ENCODE measurements at regions not wholly inside any gene's neighbourhood (a gene's known extent, or its start where the extent isn't known, plus 50 kb on each side); places are given as distances from the start of the nearest gene placed in this dataset.
A peak's percentile ranks its signal among the peaks of the same experiment; 100 is the strongest.
"Not testable (repeated sequence)": the region's sequence is repeated elsewhere in the genome, so short reads cannot be mapped to it uniquely, and the experiment has no call there.

DNA sequence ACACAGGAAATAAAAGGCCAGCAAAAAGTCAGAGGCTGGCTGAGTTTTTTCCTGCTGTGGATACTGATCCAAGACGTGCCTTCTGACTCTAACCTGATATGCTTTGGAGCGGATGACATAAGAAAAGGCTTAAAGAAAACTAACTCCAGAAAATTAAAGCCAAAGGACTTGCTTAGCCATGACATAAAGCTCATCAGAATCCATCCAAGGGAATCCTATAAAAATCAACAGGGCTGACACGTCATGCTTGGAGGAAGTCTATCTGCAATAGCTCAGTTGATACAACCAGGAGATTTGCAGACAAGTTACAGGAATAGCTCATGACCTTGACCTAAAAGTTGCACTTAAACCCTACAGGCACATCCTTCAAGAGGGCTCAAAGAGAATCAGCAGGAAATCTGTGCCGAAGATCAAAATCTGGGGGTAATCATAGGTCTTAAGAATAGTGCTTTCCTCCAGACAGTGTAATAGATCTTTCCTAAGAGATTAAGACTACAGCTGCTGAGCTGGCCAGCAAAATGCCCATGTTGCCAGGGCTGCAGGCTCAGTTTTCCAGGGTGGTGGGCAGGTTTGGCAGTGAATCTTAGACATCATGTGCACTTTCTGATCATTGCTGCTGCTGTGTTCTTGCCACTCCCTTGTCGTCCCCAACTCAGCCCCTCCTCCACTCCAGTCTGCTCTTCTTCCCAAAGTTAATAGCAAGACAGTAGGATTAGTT lies 111.5 kb upstream of the SVIL start:
- no peak for DNase-seq

DNA sequence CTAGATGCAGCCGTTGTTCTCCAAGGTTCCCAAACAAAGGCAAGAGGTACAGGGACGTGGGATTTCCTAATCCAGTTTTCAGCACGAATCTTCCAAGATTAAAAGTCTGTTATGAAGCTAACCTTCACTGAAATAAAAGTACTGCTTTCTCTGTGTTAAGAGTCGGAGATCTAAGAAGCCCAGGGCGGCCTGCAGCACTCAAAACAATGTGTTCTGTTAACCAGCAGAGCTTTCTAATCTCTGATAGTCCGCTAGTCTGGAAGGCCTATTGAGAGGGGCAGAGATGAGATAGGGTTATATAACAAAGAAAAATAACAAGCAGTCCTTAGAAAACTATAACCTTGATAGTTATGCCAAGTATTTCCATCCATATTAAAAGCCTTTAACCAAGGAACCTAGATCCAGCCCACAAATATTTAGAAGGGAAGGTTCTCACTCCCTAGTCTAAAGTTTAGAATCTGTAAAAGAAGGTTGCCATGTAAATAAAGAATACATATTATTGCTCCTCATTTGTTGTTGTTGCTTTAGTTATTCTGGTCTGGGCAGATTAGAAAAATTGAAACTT lies 106.3 kb upstream of the SVIL start:
- DNase-seq: no peak

DNA sequence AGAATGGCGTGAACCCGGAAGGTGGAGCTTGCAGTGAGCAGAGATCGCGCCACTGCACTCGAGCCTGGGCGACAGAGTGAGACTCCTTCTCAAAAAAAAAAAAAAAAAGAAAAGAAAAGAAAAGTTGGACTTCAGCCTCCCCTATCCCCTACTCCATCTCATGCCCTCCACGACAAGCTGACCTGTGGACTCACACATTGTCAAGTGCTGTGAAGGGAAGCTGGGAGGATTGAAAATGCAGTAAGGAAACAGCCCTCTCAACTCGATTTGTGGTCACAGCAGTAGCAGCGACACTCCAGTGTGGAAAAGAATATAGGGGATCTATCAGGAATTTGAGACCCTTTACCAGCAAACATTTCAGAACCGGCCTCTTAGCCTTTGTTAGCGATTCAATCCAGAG lies 103.6 kb upstream of the SVIL start:
- no peak for DNase-seq

DNA sequence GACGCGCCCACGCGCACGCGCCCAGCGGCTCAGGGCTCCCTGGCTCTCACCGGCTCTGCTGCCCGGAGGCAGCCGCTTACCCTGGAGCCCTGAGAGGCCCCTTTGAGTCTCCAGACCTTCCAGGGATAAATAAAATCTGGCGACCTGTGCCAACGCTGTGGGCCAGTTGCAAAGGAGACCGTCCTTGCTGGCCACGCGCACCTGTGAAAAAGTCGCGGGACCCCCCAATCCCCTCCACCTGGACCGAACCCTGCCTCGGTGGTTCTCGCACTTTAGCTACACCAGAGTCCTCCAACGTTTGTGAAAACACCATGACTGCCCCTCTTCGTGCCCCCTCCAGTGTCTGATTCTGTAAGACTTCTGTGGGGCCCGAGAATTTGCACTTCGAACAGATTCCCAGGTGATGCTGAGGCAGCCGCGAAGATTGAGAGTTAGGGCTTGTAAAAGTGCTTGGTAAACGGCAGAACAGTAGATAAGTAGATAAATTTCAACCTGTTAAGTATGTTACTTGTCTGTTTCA lies 102.4 kb upstream of the SVIL start:
- DNase-seq: no peak

DNA sequence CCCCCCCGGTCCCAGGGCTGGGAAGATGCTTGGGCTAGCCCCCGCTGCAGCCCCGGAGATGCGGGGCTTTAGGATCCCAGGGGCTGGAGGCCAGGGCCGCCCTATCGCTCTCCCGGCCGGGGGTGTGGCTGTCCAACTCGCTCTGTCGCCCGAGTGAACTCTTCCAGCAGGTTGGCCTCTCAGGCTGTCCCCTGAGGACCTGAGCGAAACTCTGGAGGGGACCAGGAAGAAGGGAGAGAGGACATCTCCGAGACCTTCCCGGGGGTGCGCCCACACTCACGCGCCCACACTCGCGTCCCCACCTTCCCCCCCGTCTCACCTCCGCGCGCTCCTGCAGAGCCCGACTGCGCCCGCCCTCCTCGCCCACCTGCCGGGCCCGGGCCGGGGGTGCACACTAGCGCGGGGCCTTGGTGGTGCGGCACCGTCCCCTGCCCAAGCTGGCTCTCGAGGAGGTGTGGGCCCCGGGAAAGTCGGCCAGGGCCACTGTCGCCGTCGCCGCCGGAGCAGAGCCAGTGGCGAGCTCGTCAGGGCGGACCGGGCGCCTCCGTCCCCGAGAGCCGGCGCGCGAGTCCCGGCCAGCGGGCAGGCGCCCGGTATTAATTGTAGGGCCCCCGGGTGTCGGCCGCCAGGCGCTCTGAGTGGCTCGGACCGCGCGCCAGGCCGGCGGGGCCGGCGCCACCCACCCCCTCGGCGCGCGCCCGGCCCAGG lies 101.7 kb upstream of the SVIL start:
- DNase-seq: peak; percentile 82

DNA sequence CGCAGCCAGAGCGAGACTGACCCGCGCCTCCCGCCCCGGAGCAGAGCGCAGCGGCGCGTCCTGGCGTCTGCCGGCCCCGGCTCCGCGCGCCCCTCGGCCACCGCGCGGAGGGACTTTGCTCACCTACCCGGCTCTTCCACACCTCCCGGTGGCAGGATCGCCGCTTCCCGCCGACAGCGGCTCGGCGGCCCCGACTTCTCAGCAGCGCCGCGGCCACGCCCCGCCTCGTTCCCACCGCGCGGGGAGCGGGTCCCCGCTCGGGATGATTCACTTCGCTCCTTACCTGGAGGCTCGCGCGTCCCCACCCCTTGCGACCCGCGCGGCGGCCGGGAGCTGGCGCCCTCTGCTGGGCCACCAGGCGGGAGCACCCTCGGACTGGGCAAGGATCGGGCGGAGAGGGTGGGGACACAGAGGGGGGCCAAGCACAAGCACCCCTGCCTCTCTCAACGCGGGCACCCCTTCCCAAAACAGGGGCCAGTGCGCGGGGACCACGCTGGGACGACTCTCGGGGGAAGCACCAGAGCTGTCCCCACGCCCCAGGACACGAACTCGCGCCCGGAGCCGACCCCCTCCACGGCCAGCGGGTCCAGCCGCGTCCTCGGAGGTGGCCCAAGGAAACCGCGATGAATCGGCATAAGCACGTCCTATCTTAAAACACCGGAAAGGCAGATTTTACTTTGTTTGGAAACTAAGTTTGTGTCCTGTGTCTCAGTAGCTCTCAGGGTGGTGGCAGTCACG lies 101.0 kb upstream of the SVIL start:
- DNase-seq: peak; percentile 97

DNA sequence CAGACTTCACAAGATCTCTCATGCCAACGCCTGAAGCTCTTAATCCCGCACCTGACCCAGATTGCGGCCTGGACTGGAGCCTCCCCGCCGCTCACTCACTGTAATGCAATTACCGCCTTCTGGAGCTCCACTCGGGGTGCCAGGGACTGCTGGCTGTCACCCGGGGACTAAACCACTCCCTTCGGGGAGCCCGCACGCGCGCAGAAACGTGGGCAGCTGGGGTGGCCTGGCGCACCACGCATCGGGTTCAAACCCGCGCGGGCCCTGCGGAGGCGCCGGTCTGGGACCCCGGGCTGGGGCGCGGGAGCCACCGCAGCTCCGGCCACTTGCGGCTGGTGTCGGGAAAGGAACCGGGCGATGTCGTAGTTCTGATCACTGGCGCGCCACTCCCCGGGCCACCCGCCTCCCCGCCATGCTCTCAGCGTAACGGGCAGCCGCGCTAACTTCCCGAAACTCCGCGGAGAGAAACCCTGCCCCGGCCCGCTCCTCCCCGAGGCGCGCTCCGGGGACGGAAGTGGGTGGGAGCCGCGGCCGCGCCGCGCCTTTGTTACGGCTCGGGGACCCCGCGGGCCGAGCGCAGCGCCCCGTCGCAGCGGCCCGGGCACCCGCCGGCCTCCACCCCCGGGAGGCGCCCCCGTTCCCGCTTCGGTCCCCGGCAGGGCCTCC lies 100.3 kb upstream of the SVIL start:
- peak; percentile 86 for DNase-seq

DNA sequence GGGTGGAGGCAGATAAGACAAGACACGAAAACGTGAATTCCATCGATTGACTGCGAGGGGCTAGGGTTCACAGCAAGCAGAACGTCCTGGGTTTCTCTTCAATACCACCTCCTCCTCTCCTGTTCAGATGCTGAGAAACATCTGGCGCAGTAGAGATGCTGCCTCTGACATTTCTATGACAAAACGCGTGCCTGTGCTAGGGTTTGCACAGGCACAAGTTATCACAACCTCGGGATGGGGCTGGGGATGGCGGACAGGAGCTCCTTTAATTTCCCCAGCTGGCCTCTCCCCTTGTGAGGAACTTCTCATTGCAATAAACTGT lies 99.8 kb upstream of the SVIL start:
- DNase-seq: no peak

DNA sequence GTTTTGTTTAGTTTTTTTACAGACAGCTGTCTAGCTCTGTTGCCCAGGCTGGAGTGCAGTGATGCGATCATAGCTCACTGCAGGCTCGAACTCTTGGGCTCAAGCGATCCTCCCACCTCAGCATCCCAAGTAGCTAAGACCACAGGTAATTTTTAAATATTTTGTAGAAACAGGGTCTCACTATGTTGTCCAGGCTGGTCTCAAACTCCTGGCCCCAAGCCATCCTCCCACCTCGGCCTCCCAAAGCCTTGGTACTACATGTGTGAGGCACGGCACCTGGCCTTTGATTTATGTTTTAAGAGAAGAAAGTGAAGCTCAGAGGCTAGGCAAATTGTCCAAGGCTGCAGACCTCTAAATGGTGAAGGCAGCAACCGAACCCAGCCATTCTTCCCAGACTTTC lies 98.6 kb upstream of the SVIL start:
- no peak for DNase-seq

DNA sequence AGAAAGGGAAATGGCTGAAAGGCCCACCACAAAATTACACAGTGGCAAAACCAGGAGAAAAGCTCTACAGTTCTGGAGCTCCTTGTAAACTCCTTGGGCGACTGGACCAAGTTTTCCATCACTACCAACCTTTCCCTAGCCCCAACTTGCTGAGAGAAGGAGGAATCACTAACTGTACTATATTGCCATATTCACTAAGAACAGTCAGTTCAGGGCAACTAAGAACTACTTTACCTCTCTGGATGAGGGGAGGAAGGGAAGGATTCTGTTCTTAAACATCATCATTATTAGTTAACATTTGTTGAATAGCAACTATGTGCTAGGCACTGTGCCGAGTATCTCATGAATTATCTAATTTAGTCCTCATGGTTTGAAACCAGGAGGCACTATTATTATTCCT lies 98.1 kb upstream of the SVIL start:
- no peak for DNase-seq

DNA sequence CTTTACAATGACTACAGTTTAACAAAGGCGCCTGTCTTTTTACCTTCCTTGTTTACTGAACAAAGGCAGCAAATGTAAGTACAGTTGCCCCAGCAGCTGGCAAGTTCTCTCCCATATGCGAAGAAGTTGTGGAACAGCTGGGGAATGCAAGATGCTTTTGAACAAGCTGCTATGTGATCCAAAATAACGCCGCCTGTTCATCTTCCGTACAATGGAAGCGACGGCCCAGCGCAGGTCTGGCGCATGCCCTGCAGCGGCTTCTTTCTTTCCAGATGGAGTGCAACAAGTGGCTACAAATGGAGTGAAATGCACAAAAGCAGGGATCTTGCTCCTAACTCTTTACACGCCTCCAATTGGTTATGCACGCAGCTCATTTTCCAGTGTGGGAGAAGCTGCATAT lies 97.0 kb upstream of the SVIL start:
- peak; percentile 44 for DNase-seq

DNA sequence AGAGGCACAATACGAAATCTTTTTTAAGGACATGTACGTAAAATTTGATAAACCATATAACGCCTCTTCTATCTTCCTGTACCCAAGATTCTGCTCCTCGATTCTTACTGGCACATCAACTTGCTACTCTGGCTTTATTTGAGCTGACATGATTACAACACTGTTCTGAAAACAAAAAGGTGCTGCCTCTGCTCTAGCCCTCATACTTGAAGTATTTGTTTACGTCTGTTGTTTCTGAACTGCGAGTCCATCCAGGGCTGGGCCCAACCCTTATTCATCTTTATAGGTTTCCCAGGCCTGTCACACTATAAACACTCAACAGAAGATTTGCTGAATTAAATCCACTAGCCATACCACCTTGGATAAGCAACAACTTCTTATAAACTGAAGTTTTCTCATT lies 96.2 kb upstream of the SVIL start:
- no peak for DNase-seq

DNA sequence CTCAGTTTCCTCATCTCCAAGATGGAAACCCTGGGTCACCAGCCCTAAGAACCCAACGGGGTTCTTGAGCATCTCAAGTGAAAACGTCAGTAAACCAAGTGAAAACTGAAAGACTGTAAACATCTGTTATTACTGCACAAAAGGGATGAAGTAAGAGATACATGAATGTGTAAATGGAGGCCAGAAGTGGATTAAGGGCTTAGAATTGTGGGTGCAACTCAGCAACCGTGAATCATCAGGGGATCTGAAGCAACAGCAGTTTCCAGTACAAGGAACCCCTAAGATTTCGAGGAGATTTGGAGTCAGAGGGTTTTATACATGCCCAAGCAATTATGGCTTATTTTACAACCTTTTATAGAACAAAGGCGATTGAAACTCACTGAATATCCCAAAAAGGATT lies 95.7 kb upstream of the SVIL start:
- no peak for DNase-seq

DNA sequence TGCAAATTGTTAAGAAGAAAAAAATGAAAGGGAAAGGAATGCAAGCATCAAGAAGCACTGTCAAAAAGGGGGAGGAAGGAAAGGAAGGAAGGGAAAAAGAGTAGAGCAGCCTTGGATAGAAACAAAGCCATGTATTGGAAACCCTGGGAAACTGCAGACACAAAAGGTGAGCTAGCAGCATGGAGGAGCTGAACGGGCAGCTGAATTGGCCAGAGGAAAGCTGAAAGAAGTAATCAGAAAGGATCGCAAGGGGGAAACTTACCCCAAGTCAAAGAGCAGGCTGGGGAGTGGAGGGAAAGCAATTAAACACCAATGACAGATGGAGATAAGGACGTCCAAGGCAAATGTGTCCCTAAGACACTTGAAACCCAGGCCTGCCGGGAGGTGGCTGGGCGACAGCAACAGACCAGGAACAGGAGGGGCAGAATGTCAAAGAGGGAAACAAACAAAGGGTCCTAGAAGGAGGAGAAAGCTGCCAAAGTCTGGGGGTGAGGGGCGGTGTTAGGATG lies 93.8 kb upstream of the SVIL start:
- DNase-seq: peak; percentile 59

DNA sequence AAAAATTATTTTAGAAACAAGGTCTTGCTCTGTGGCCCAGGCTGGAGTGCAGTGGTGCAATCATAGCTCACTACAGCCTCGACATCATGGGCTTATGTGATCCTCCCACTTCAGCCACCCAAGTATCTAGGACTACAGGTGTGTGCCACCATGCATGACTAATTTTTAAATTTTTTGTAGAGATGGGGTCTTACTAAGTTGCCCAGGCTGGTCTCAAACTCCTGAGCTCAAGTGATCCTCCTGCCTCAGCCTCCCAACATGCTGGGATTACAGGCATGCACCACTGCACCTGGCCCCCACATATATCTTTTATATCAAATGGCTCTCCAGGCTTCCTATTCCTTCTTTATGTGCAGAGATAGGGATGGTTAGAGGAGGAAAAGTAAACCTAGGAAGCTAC lies 91.2 kb upstream of the SVIL start:
- not testable (repeated sequence) for DNase-seq

DNA sequence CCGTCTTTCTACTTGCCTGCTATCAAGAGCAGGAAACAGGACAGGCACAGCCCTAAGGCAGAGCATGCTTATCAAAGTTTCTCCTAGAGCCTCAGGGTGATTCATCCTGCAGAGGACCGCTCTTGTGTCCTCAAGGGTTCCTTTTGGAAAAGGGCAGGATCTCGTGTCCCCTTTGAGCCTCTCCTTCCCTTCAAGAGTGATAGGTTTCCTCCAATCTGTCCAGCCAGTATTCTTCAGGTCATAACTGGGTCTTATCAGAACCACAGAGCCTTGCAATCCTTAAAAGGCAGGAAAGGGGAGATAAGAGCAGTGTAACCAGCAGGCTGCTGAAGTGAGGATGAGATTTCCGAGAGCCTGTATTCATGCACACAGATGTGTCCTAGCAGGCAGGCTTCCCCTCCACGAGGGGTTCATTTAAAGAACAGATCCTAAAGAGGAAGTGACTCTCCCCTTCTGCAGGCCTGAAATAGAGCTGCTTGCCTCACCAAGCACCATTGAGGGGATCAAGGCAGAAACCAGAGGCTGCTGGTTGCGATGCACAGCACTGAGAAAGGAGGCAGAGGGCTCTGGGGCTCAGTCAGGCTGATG lies 90.5 kb upstream of the SVIL start:
- no peak for DNase-seq

DNA sequence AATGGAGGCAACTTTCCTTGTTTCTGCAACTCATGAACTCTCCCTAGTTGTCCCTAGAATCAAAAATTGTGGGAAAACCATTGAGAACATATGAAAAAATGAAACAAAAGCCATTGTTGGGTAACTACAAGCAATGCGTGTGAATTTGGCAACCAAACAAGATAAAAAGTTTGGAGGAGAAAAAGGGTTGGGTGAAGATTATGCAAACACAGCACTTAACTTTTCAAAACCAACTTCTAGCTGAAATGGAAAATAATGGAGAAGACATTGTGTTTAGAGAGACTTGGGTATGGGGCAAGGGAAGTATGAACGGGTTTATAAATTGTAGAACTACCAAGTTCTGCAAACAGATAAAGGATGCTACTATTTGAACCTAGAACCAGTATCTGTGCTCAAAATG lies 89.0 kb upstream of the SVIL start:
- no peak for DNase-seq

DNA sequence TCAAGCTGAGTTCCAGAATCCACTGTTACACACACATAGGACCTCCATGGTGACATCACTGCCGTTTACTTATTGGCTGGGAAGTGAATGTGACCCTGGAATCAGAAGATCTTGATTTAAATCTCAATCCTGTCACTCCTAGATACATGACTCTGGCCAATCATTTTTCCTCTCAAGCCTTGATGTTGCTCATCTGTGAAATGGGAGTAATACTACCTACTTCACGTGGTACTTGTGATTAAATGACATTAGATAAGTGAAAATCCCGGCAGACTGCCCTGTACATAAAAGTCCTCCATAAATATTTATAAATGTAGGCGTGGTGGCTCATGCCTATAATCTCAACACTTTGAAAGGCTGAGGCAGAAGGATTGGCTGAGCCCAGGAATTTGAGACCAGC lies 88.0 kb upstream of the SVIL start:
- no peak for DNase-seq

DNA sequence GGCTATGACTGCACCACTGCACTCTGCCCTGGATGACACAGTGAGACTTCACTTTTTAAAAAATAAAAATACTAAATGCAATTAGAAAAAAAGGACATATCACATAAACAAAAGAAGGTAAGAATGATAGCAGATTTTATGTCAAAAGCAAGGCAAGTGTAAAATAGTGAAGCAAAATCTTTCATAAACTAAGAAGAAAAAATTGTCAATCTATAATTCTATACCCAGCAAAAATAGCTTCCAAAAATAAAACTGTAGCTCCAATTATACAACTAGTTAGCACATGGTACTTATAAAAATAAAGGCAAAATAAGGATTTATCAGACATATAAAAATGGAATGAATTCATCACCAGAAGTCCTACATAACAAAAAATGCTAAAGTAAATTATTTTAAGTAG lies 85.4 kb upstream of the SVIL start:
- DNase-seq: no peak

DNA sequence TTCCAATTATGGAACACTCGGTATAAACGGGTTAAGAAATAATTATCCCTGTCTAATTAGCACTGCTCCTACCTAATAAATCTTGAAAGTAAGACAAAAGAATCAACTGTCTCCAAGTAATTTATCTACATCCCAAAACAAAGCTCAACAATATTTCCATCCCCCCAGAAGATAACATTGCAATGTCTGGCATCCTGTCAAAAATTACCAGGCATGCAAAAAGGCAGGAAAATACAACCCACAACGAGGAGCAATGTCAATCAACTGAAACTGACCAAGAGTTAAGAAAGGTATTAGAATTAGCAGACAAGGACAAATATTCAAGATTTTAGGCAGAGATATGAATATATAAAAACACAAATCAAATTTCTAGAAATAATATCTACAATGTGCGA lies 84.5 kb upstream of the SVIL start:
- no peak for DNase-seq

DNA sequence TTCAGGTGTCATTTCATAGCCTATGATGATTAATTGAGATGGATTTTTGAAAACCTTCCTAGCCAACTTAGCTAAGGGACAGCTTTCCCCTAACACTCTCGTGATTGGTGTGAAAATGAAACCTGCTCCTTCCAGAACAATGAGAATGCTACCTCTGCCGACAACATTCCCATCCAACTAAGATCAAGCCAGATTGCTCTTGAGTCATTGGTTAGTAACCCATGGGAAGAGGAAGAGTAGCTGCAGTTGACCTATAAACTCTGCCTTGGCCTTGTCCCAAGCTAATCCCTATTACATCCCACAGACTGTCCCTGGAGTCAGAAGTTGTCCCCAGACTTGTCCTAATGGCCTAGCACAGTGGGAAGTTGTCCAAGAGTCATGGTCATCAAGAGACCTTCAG lies 80.5 kb upstream of the SVIL start:
- no peak for DNase-seq

DNA sequence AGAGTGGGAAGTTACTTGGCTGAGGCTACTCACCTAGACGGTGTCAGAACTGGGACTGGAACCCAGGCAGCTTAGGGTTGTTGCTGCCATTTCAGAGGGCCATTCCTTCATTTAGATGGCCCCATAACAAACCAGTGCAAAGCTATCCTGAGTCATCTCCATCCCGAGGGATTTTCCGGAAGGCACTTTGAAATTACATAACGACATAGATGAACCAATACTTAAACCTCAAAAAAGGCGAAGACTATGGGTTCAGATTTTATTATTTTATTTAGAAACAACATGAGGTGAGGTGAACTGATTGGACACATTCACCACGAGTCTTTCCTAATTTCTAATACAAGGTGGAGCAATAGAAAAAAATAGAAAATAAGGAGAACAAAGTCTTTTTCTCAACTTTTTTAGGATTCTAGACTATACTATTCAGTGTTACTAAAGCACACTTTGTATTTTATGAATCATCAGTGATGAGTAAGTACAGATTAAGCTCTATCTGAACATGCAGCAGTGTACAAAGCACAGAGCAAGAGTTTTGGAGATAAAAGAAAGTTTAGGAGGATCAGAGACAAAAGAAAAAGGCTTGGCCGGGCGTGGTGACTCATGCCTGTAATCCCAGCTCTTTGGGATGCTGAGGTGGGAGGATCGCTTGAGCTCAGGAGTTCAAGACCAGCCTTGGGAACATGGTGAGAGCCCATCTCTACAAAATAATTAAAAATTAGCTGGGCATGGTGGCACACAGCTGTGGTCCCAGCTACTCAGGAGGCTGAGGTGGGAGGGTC lies 79.5 kb upstream of the SVIL start:
- no peak for DNase-seq

All from retina (tissue), 1 donor.